RWPE1 (cell line): ENCODE measurements at regions not wholly inside any gene's neighbourhood (a gene's known extent, or its start where the extent isn't known, plus 50 kb on each side); places are given as distances from the start of the nearest gene placed in this dataset.

Source experiments
- CTCF ChIA-PET: fragments of 350-600 bp; sonication (Branson Sonifier 250); formaldehyde crosslinking; extraction: SDS; loops from one replicate; lab custom pipeline; 2021; lab: Yijun Ruan, JAX
- POLR2A ChIA-PET: fragments of 400-600 bp; formaldehyde crosslinking; extraction: SDS; loops from one replicate; lab custom pipeline; 2020; ENCODE audit warnings: antibody characterized with exemption; ENCODE audit not compliant: low non-redundant PET; lab: Yijun Ruan, JAX
- DNase-seq: peaks from one replicate; pipeline ENCODE4 v3.0.0; 2012; ENCODE audit warnings: low spot score
- H3K27ac ChIP-seq: fragments of 450-650 bp; 2 replicates; pipeline ENCODE4 v1.5.1; 2017
- CTCF ChIP-seq: fragments of 450-650 bp; conservative IDR thresholded peaks from 2 replicates; pipeline ENCODE4 v1.5.1; 2017; ENCODE audit warnings: low read depth, mild to moderate bottlenecking

- no peak overlapping the region for H3K27ac ChIP-seq
- CTCF ChIA-PET: no interaction called here
- TF ChIP-seq CTCF: no peak
- no peak for DNase-seq
- POLR2A ChIA-PET: no interaction called here
These were observed 318.7 kb downstream of the NOL4 start for GRCh38 chr18:33906046-33906445.

GRCh38 chr18:33901894-33902512, 322.7 kb downstream of the NOL4 start:
- CTCF ChIA-PET: no interaction called here
- TF ChIP-seq CTCF: no peak
- DNase-seq: no peak
- no peak overlapping the region for H3K27ac ChIP-seq
- POLR2A ChIA-PET: no interaction called here

GRCh38 chr18:33900638-33901037, 322.6 kb downstream of the ASXL3 start:
- no peak overlapping the region for H3K27ac ChIP-seq
- CTCF ChIA-PET: no interaction called here
- DNase-seq: no peak
- POLR2A ChIA-PET: no interaction called here
- no peak for TF ChIP-seq CTCF

GRCh38 chr18:33898427-33898826, 320.4 kb downstream of the ASXL3 start:
- ChIA-PET CTCF (no interaction called here), POLR2A (no interaction called here)
- H3K27ac ChIP-seq: no peak overlapping the region
- DNase-seq: no peak
- TF ChIP-seq CTCF: no peak

- no peak for DNase-seq
- TF ChIP-seq CTCF: no peak
- ChIA-PET POLR2A (no interaction called here), CTCF (interaction anchor here (0.6 kb wide), 1 partner anchor 205 kb away, joined by 5 read pairs; no protein-coding TSS in a partner anchor)
- H3K27ac ChIP-seq: no peak overlapping the region
These were observed 300.2 kb downstream of the ASXL3 start for GRCh38 chr18:33878213-33878612.

GRCh38 chr18:33875029-33875565, 297.1 kb downstream of the ASXL3 start:
- ChIA-PET CTCF (no interaction called here), POLR2A (no interaction called here)
- DNase-seq: no peak
- no peak overlapping the region for H3K27ac ChIP-seq
- TF ChIP-seq CTCF: no peak
